ENCODE measurements at regions not wholly inside any gene's neighbourhood (a gene's known extent, or its start where the extent isn't known, plus 50 kb on each side); places are given as distances from the start of the nearest gene placed in this dataset.

DNA sequence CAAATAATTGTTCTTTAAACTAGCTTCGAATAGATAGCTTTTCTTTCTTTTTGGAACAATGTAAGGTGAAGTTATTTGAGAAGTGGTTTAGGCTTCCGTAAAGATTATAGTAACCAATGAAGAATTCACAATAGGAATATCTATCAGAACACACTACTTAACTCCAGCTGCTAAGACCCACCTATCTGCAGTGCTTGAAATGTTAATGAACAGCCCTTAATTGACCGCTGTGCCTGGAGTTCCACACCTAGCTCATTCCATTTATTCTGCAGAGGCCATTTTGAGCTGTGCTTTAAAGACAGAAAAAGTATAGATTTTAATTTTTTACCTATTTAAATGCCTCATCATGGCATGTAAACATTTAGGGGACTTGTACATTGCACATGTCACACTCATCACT, 83.3 kb upstream of the APCDD1 start:
- no peaks in the 10 kb centered on the region for H3K9me3 ChIP-seq (ENCODE audit: control insufficient read depth, insufficient read depth, low read depth, low read length)
- DNase-seq (ENCODE audit: low read depth, low spot score) (no peak), ATAC-seq (no peak)
- H3K4me1 ChIP-seq (ENCODE audit: control insufficient read depth, insufficient read depth, low read length): no peaks in the 10 kb centered on the region
- no TSS peak for BruUV-seq (replicated peaks)
- intact Hi-C loops (cut with micrococcal nuclease; ENCODE audit: unreplicated experiment): no loop called here
- CTCF ChIA-PET: no interaction called here
- H3K36me3 ChIP-seq (ENCODE audit: control insufficient read depth, insufficient read depth, low read length): no peaks in the 10 kb centered on the region
- no peak overlapping the region for H3K4me3 ChIP-seq (ENCODE audit: low read depth in 2 of 2, low read length in 2 of 2)
- POLR2A ChIA-PET: no interaction called here
- no peak overlapping the region for H3K27ac ChIP-seq (ENCODE audit: low read length)
- peaks cover 6% of the 10 kb centered on the region for H3K27me3 ChIP-seq (ENCODE audit: control insufficient read depth, insufficient read depth, low read length)
- in situ Hi-C loops (cut with HindIII; ENCODE audit: low pct_unique_long_range_greater_than_20kb, low sequenced_read_pairs): no loop called here
- TF ChIP-seq, protein P1, sequence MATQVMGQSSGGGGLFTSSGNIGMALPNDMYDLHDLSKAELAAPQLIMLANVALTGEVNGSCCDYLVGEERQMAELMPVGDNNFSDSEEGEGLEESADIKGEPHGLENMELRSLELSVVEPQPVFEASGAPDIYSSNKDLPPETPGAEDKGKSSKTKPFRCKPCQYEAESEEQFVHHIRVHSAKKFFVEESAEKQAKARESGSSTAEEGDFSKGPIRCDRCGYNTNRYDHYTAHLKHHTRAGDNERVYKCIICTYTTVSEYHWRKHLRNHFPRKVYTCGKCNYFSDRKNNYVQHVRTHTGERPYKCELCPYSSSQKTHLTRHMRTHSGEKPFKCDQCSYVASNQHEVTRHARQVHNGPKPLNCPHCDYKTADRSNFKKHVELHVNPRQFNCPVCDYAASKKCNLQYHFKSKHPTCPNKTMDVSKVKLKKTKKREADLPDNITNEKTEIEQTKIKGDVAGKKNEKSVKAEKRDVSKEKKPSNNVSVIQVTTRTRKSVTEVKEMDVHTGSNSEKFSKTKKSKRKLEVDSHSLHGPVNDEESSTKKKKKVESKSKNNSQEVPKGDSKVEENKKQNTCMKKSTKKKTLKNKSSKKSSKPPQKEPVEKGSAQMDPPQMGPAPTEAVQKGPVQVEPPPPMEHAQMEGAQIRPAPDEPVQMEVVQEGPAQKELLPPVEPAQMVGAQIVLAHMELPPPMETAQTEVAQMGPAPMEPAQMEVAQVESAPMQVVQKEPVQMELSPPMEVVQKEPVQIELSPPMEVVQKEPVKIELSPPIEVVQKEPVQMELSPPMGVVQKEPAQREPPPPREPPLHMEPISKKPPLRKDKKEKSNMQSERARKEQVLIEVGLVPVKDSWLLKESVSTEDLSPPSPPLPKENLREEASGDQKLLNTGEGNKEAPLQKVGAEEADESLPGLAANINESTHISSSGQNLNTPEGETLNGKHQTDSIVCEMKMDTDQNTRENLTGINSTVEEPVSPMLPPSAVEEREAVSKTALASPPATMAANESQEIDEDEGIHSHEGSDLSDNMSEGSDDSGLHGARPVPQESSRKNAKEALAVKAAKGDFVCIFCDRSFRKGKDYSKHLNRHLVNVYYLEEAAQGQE (IDR thresholded peaks at IDR 0.05; ENCODE audit: insufficient read depth in 1 of 2, low read depth in 2 of 2, low read length in 1 of 2): no peak
- TF ChIP-seq POLR2AphosphoS5 (IDR thresholded peaks at IDR 0.05; ENCODE audit: low read depth, low read length) (no peak), TCF7L2 (IDR thresholded peaks at IDR 0.05; ENCODE audit: low read depth, low read length) (no peak), SIN3A (IDR thresholded peaks at IDR 0.05; ENCODE audit: borderline replicate concordance, insufficient read depth, low read depth, low read length) (no peak)
- TF ChIP-seq, protein P2, sequence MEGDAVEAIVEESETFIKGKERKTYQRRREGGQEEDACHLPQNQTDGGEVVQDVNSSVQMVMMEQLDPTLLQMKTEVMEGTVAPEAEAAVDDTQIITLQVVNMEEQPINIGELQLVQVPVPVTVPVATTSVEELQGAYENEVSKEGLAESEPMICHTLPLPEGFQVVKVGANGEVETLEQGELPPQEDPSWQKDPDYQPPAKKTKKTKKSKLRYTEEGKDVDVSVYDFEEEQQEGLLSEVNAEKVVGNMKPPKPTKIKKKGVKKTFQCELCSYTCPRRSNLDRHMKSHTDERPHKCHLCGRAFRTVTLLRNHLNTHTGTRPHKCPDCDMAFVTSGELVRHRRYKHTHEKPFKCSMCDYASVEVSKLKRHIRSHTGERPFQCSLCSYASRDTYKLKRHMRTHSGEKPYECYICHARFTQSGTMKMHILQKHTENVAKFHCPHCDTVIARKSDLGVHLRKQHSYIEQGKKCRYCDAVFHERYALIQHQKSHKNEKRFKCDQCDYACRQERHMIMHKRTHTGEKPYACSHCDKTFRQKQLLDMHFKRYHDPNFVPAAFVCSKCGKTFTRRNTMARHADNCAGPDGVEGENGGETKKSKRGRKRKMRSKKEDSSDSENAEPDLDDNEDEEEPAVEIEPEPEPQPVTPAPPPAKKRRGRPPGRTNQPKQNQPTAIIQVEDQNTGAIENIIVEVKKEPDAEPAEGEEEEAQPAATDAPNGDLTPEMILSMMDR (IDR thresholded peaks at IDR 0.05): no peak

DNA sequence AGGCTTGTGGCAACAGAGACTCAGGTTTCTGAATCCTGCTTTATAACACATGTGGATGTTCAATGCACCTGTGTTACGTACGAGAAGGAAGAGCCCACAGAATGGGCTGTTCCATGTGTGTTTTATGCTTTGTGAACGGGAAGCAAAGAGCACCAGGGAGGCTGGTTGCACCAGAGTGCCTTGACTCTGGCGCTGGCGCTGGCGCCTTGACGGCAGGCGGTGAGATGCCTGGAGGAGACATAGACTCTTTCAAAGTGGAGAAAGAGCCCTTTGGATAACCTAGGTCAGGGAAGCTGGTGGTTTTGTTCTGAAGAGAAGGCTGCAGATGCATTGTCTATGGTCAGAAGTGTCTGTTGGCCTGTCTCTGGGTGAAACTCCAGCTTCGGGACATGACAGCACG, 80.2 kb upstream of the APCDD1 start:
- in situ Hi-C loops (cut with HindIII; ENCODE audit: low pct_unique_long_range_greater_than_20kb, low sequenced_read_pairs): no loop called here
- no peak overlapping the region for H3K27ac ChIP-seq (ENCODE audit: low read length)
- TF ChIP-seq, protein P1 (IDR thresholded peaks at IDR 0.05; ENCODE audit: insufficient read depth in 1 of 2, low read depth in 2 of 2, low read length in 1 of 2): no peak
- TF ChIP-seq POLR2AphosphoS5 (IDR thresholded peaks at IDR 0.05; ENCODE audit: low read depth, low read length) (no peak), TCF7L2 (IDR thresholded peaks at IDR 0.05; ENCODE audit: low read depth, low read length) (no peak), SIN3A (IDR thresholded peaks at IDR 0.05; ENCODE audit: borderline replicate concordance, insufficient read depth, low read depth, low read length) (no peak)
- TF ChIP-seq, protein P2 (IDR thresholded peaks at IDR 0.05): no peak
- no peak overlapping the region for H3K4me3 ChIP-seq (ENCODE audit: low read depth in 2 of 2, low read length in 2 of 2)
- no peaks in the 10 kb centered on the region for H3K4me1 ChIP-seq (ENCODE audit: control insufficient read depth, insufficient read depth, low read length)
- ATAC-seq: no peak
- no peak for DNase-seq (ENCODE audit: low read depth, low spot score)
- POLR2A ChIA-PET: no interaction called here
- peaks cover 7% of the 10 kb centered on the region for H3K27me3 ChIP-seq (ENCODE audit: control insufficient read depth, insufficient read depth, low read length)
- BruUV-seq (replicated peaks): no TSS peak
- intact Hi-C loops (cut with micrococcal nuclease; ENCODE audit: unreplicated experiment): no loop called here
- H3K36me3 ChIP-seq (ENCODE audit: control insufficient read depth, insufficient read depth, low read length): no peaks in the 10 kb centered on the region
- no peaks in the 10 kb centered on the region for H3K9me3 ChIP-seq (ENCODE audit: control insufficient read depth, insufficient read depth, low read depth, low read length)
- CTCF ChIA-PET: no interaction called here

All from Panc1 (cell line).